H1 (cell line): ENCODE measurements at regions not wholly inside any gene's neighbourhood (a gene's known extent, or its start where the extent isn't known, plus 50 kb on each side); places are given as distances from the start of the nearest gene placed in this dataset.

Experiments
- CTCF ChIA-PET: fragments of 300-600 bp; sonication (Branson Sonifier 250); formaldehyde crosslinking; loops from one replicate; lab custom pipeline; 2021; ENCODE audit not compliant: partially characterized antibody; lab: Charles Lee
- POLR2A ChIA-PET: fragments of 300-600 bp; sonication (Branson Sonifier 250); formaldehyde crosslinking; loops from one replicate; lab custom pipeline; 2021; ENCODE audit warnings: inconsistent platforms; ENCODE audit not compliant: partially characterized antibody; lab: Charles Lee
- DNase-seq, 2 experiments: peaks; one replicate each; pipeline versions ENCODE4 v3.0.0 to v3.0.0-alpha.2; 2010 to 2022; ENCODE audit warnings: low spot score in 2 of 2, low read depth in 1 of 2, mixed read lengths in 1 of 2
- FAIRE-seq: peaks from 2 replicates; lab custom pipeline; 2011; peaks lifted over from hg19 to GRCh38; lab: Jason Lieb, UNC
- H2AFZ ChIP-seq: 2 replicates; pipeline ENCODE4 v1.8.1; 2012; ENCODE audit warnings: low read length, inconsistent platforms
- H2AK5ac ChIP-seq: 2 replicates; pipeline ENCODE4 v1.6.1; 2013; ENCODE audit warnings: low read depth, low read length
- H2BK120ac ChIP-seq: replicated peaks from 2 replicates; pipeline ENCODE3; 2013; ENCODE audit warnings: low read depth, low read length, inconsistent platforms
- H2BK12ac ChIP-seq: 2 replicates; pipeline ENCODE4 v1.6.1; 2013; ENCODE audit warnings: low read depth, low read length
- H2BK15ac ChIP-seq: 2 replicates; pipeline ENCODE4 v1.6.1; 2013; ENCODE audit warnings: low read length
- H2BK20ac ChIP-seq: 2 replicates; pipeline ENCODE4 v1.6.1; 2013; ENCODE audit warnings: low read length
- H2BK5ac ChIP-seq: 2 replicates; pipeline ENCODE4 v1.6.1; 2013; ENCODE audit warnings: low read depth, low read length
- H3K14ac ChIP-seq: 2 replicates; pipeline ENCODE4 v1.6.1; 2013; ENCODE audit warnings: inconsistent platforms; ENCODE audit not compliant: insufficient read length
- H3K18ac ChIP-seq: 2 replicates; pipeline ENCODE4 v1.6.1; 2013; ENCODE audit warnings: low read length; ENCODE audit errors: extremely low read depth
- H3K23ac ChIP-seq: 2 replicates; pipeline ENCODE4 v1.6.1; 2013; ENCODE audit warnings: inconsistent platforms; ENCODE audit not compliant: insufficient read length
- H3K23me2 ChIP-seq: 2 replicates; pipeline ENCODE4 v1.6.1; 2013; ENCODE audit warnings: low read depth, low read length
- H3K27ac ChIP-seq: 2 replicates; pipeline ENCODE4 v1.6.1; 2011; ENCODE audit warnings: low read depth, low read length, inconsistent platforms
- H3K27me3 ChIP-seq, 4 experiments: replicated peaks in 1 of 4; 1 replicate in 1 of 4; 2 replicates in 3 of 4; pipeline versions ENCODE4 v1.6.1 to v1.8.1; 2011 to 2013; ENCODE audit warnings: low read length in 3 of 4, mild to moderate bottlenecking in 3 of 4, inconsistent platforms in 2 of 4, mixed read lengths in 2 of 4, moderate library complexity in 1 of 4; ENCODE audit not compliant: control insufficient read depth in 3 of 4, insufficient read depth in 3 of 4; ENCODE audit errors: extremely low read depth in 1 of 4
- H3K36me3 ChIP-seq, 4 experiments: 2 replicates each; pipeline versions ENCODE4 v1.6.1 to v1.8.1; 2011 to 2013; ENCODE audit warnings: mild to moderate bottlenecking in 4 of 4, low read length in 3 of 4, moderate library complexity in 2 of 4, control low read depth in 1 of 4, inconsistent platforms in 1 of 4; ENCODE audit not compliant: insufficient read depth in 4 of 4, control insufficient read depth in 2 of 4
- H3K4ac ChIP-seq: replicated peaks from 2 replicates; pipeline ENCODE3; 2013; ENCODE audit warnings: low read length, low read depth, mixed read lengths, inconsistent platforms; ENCODE audit not compliant: insufficient read length
- H3K4me1 ChIP-seq, 4 experiments: replicated peaks in 1 of 4; 1 replicate in 1 of 4; 2 replicates in 3 of 4; pipeline versions ENCODE4 v1.6.1 to v1.8.1; 2011 to 2013; ENCODE audit warnings: low read length in 3 of 4, inconsistent platforms in 2 of 4, mixed read lengths in 1 of 4; ENCODE audit not compliant: insufficient read depth in 4 of 4, control insufficient read depth in 3 of 4
- H3K4me2 ChIP-seq, 2 experiments: 2 replicates each; pipeline versions ENCODE4 v1.6.1 to v1.8.1; 2011 to 2013; ENCODE audit warnings: low read depth in 2 of 2, low read length in 2 of 2, control low read depth in 1 of 2, inconsistent platforms in 1 of 2, mild to moderate bottlenecking in 1 of 2; ENCODE audit not compliant: insufficient read depth in 1 of 2
- H3K4me3 ChIP-seq, 4 experiments: fragments of 200-600, 300-600 bp in 1 of 4; sonication (generic), shearing (Covaris generic), sonication (Bioruptor Twin) in 1 of 4; 2 replicates each; pipeline versions ENCODE4 v1.5.1 to v1.8.1; 2011 to 2016; ENCODE audit warnings: low read length in 4 of 4, low read depth in 3 of 4, control low read depth in 2 of 4, inconsistent platforms in 2 of 4, mild to moderate bottlenecking in 2 of 4, mixed read lengths in 1 of 4, moderate library complexity in 1 of 4; ENCODE audit not compliant: insufficient read depth in 2 of 4; ENCODE audit errors: extremely low read depth in 1 of 4
- H3K56ac ChIP-seq: replicated peaks from 2 replicates; pipeline ENCODE3; 2013; ENCODE audit warnings: low read depth, mild to moderate bottlenecking, mixed read lengths, low read length, inconsistent platforms; ENCODE audit not compliant: insufficient read length
- H3K79me1 ChIP-seq: 2 replicates; pipeline ENCODE4 v1.6.1; 2013; ENCODE audit warnings: low read depth, low read length, control low read depth
- H3K79me2 ChIP-seq, 2 experiments: 2 replicates each; pipeline versions ENCODE4 v1.6.1 to v1.8.1; 2012 to 2013; ENCODE audit warnings: low read length in 2 of 2, mild to moderate bottlenecking in 2 of 2, inconsistent platforms in 1 of 2; ENCODE audit not compliant: insufficient read depth in 2 of 2, control insufficient read depth in 1 of 2
- H3K9ac ChIP-seq, 4 experiments: replicated peaks in 1 of 4; 1 replicate in 1 of 4; 2 replicates in 3 of 4; pipeline versions ENCODE4 v1.6.1 to v1.8.1; 2011 to 2013; ENCODE audit warnings: low read depth in 3 of 4, low read length in 3 of 4, control low read depth in 2 of 4, mild to moderate bottlenecking in 2 of 4, moderate library complexity in 2 of 4, inconsistent platforms in 1 of 4; ENCODE audit errors: extremely low read depth in 1 of 4
- H3K9me3 ChIP-seq, 2 experiments: 2 replicates each; pipeline versions ENCODE4 v1.6.1 to v1.8.1; 2012 to 2013; ENCODE audit warnings: mild to moderate bottlenecking in 2 of 2, moderate library complexity in 2 of 2, control low read depth in 1 of 2, inconsistent platforms in 1 of 2, low read depth in 1 of 2, low read length in 1 of 2, mixed read lengths in 1 of 2; ENCODE audit not compliant: insufficient read depth in 2 of 2
- H4K20me1 ChIP-seq, 2 experiments: replicated peaks in 1 of 2; 2 replicates each; pipeline versions ENCODE3 to v1.8.1; 2011 to 2013; ENCODE audit warnings: inconsistent platforms in 2 of 2, low read length in 2 of 2, mild to moderate bottlenecking in 1 of 2; ENCODE audit not compliant: insufficient read depth in 2 of 2, control insufficient read depth in 1 of 2
- H4K5ac ChIP-seq: 2 replicates; pipeline ENCODE4 v1.6.1; 2013; ENCODE audit warnings: low read length, low read depth, mixed read lengths, inconsistent platforms; ENCODE audit not compliant: insufficient read length
- H4K8ac ChIP-seq: 2 replicates; pipeline ENCODE4 v1.8.0; 2013; ENCODE audit warnings: mild to moderate bottlenecking, moderate library complexity, low read length, inconsistent platforms; ENCODE audit not compliant: insufficient read depth; ENCODE audit errors: extremely low read depth
- H4K91ac ChIP-seq: replicated peaks from 2 replicates; pipeline ENCODE3; 2013; ENCODE audit warnings: low read length, mixed read lengths, inconsistent platforms; ENCODE audit not compliant: insufficient read length
- CTBP2 ChIP-seq: IDR thresholded peaks from 2 replicates; pipeline ENCODE4 v1.7.0; 2011; ENCODE audit warnings: borderline replicate concordance, mild to moderate bottlenecking, moderate library complexity, mixed read lengths, low read length; ENCODE audit not compliant: insufficient read depth, insufficient read length
- EZH2 ChIP-seq: fragments of 200-600 bp; sonication (generic); IDR thresholded peaks from 2 replicates; pipeline ENCODE4 v1.7.1; 2012; ENCODE audit warnings: low read depth, mild to moderate bottlenecking, moderate library complexity, low read length, inconsistent platforms; ENCODE audit not compliant: severe bottlenecking
- NANOG ChIP-seq: IDR thresholded peaks from 2 replicates; pipeline ENCODE4 v1.6.1; 2011; ENCODE audit warnings: low read length, low read depth, mild to moderate bottlenecking, inconsistent platforms; ENCODE audit not compliant: insufficient read depth, poor library complexity, severe bottlenecking
- SIX5 ChIP-seq: IDR thresholded peaks from 2 replicates; pipeline ENCODE4 v1.6.1; 2011; ENCODE audit warnings: mild to moderate bottlenecking, low read depth, low read length
- TAF7 ChIP-seq: optimal IDR thresholded peaks from 2 replicates; pipeline ENCODE3; 2011; ENCODE audit warnings: low read depth, mild to moderate bottlenecking, inconsistent platforms, low read length, moderate library complexity, borderline replicate concordance
- TCF12 ChIP-seq: IDR thresholded peaks from 2 replicates; pipeline ENCODE4 v1.6.1; 2011; ENCODE audit warnings: low read depth, mild to moderate bottlenecking, low read length
- TEAD4 ChIP-seq: IDR thresholded peaks from 2 replicates; pipeline ENCODE4 v1.6.1; 2012; ENCODE audit warnings: low read depth, low read length, inconsistent platforms, mixed read lengths
- WGBS, 2 experiments: shearing (Covaris generic) in 1 of 2; methylation state at CpG; one replicate each; pipeline versions ENCODE4 v1.1.6 to v1.1.7; 2013 to 2015; ENCODE audit warnings: low lambda C conversion rate in 2 of 2, mixed read lengths in 2 of 2, inconsistent platforms in 1 of 2, low coverage in 1 of 2, missing lambda C conversion rate in 1 of 2; ENCODE audit not compliant: insufficient replicate concordance in 2 of 2, insufficient coverage in 1 of 2, insufficient read length in 1 of 2; ENCODE audit errors: extremely low coverage in 1 of 2, missing lambda C conversion rate in 1 of 2; 5-methylcytosine and 5-hydroxymethylcytosine counted together

DNA sequence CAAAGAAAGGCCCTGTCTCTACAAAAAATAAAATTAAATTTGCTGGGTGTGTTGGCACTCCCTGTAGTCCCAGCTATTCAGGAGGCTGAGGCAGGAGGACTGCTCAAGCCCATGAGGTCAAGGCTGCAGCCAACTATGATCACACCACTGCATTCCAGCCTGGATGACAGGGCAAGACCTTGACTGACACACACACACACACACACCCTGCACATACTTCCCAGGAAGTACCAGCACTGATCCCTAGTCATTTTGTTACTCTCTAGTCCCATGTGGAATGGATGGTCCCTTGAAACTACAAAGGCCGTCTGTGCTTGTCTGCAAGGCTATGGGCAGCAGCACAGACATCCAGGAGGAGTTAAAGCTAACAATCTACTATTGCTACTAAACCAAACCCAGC, 59.7 kb upstream of the CYP2D6 start:
- no peak overlapping the region for H2AK5ac ChIP-seq
- peaks cover 3 to 89% of the 10 kb centered on the region in 2 experiments; a peak in 3 of 4 replicates for H3K79me2 ChIP-seq
- no peak overlapping the region for H3K14ac ChIP-seq
- H3K23me2 ChIP-seq, result no peaks in the 10 kb centered on the region
- H2AFZ ChIP-seq, result no peak overlapping the region
- H3K4me1 ChIP-seq, result peaks cover 0 to 12% (median 6%) of the 10 kb centered on the region in 4 experiments; a peak in 5 of 7 replicates
- peaks cover 18 to 29% of the 10 kb centered on the region in 2 experiments for H4K20me1 ChIP-seq
- no peak overlapping the region for H2BK5ac ChIP-seq
- no peaks in the 10 kb centered on the region for H3K9me3 ChIP-seq
- no peak overlapping the region for H2BK120ac ChIP-seq
- 95% methylated on average over 1 of the region's 1 CpG; no CpG with 5 or more reads in 1 of the 2 experiments for WGBS, 2 experiments
- no peak overlapping the region for H4K91ac ChIP-seq
- no peak overlapping the region for H2BK20ac ChIP-seq
- no peak overlapping the region for H3K4me3 ChIP-seq
- no peak overlapping the region for H2BK15ac ChIP-seq
- H3K23ac ChIP-seq, result no peak overlapping the region
- FAIRE-seq, result no peak
- no peak for DNase-seq
- ChIA-PET POLR2A (interaction anchor here (0.9 kb wide), 1 partner anchor 12 kb away, joined by 3 read pairs; no protein-coding TSS in a partner anchor), CTCF (interaction anchor here (1.0 to 1.7 kb wide), 4 partner anchors 20 to 61 kb away, joined by 3 to 4 read pairs (median 4); no protein-coding TSS in a partner anchor)
- H3K27ac ChIP-seq, result no peak overlapping the region
- no peak overlapping the region for H3K56ac ChIP-seq
- no peak overlapping the region for H2BK12ac ChIP-seq
- no peak overlapping the region for H4K5ac ChIP-seq
- no peak overlapping the region for H3K18ac ChIP-seq
- H3K4me2 ChIP-seq, result no peak overlapping the region
- no peak overlapping the region for H4K8ac ChIP-seq
- no peak overlapping the region for H3K9ac ChIP-seq
- H3K79me1 ChIP-seq, result peaks cover 13% of the 10 kb centered on the region
- no peaks in the 10 kb centered on the region for H3K36me3 ChIP-seq
- no peak overlapping the region for H3K4ac ChIP-seq
- no peaks in the 10 kb centered on the region for H3K27me3 ChIP-seq
- TF ChIP-seq NANOG (no peak), SIX5 (no peak), TCF12 (no peak), CTBP2 (no peak), EZH2 (no peak), TEAD4 (peak; percentile 42; the same call in 1 of the 2 replicates), TAF7 (no peak)
- TF ChIP-seq, all 59 proteins: peak for 1
